Posterior vena cava (tissue), 2 donors: ENCODE measurements at regions not wholly inside any gene's neighbourhood (a gene's known extent, or its start where the extent isn't known, plus 50 kb on each side); places are given as distances from the start of the nearest gene placed in this dataset.

Source experiments
- DNase-seq: peaks from one replicate; pipeline ENCODE4 v3.0.0-alpha.2; 2020; ENCODE audit warnings: low spot score
- intact Hi-C, 2 donors: fragments of 100-400 bp; cut with DNase I; formaldehyde crosslinking; loops; one replicate each; pipeline versions ENCODE4 v1.14.1 to v1.14.2; 2022 to 2023
- donor health status: DM: yes; HTN: yes; CAD: no.
- donor health status: DM: yes; HTN: yes; CAD: no.

- DNase-seq = no peak
- intact Hi-C loops = no loop called here
Measured at GRCh38 chr9:1954238-1954637, 60.9 kb upstream of the SMARCA2 start.

GRCh38 chr9:1956958-1957357 lies 58.2 kb upstream of the SMARCA2 start:
- intact Hi-C loops = no loop called here
- DNase-seq = no peak

- intact Hi-C loops = no loop called here
- no peak for DNase-seq
Measured at GRCh38 chr9:1957856-1958255, 57.3 kb upstream of the SMARCA2 start.

GRCh38 chr9:1959371-1959770 lies 55.8 kb upstream of the SMARCA2 start:
- DNase-seq = no peak
- intact Hi-C loops = no loop called here

- DNase-seq = no peak
- intact Hi-C loops = no loop called here
Measured at GRCh38 chr9:1960342-1961042, 54.7 kb upstream of the SMARCA2 start.

GRCh38 chr9:1962122-1962521 lies 53.0 kb upstream of the SMARCA2 start:
- intact Hi-C loops = no loop called here

DNA sequence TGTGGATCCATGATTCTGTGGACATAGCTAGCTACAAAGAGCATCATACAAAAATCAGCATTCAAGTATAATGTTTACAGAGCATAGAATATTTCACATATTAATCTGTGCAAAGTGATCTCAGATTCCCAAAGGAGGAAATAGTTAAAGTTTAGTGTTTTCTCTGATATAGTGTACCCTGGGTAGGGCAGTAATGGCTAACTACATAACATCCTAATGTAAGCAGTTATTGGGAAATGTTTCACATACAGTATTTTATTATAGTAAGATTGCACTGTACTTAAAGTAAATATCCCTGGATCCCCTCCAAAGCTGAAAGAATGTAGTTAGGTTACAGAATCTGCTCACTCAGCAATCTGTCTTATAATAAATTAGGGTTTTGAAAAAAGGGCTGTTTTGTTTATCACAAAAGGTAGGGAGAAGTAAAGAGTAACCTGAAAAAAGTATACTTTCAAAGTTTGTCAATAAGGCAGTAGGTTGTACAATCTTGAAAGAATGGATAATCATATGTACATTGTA lies 52.5 kb upstream of the SMARCA2 start:
- intact Hi-C loops = no loop called here
- DNase-seq = no peak

More at GRCh38 chr9:1962122-1962521, 53.0 kb upstream of the SMARCA2 start:
- DNase-seq = no peak

- intact Hi-C loops = no loop called here
- DNase-seq = no peak
Measured at GRCh38 chr9:1964093-1964492, 51.1 kb upstream of the SMARCA2 start.
